ENCODE measurements at regions not wholly inside any gene's neighbourhood (a gene's known extent, or its start where the extent isn't known, plus 50 kb on each side); places are given as distances from the start of the nearest gene placed in this dataset.

GRCh38 chr9:79788662-79789061 is 216.9 kb downstream of the TLE4 start:
- Histone ChIP-seq H3K4me3 (ENCODE audit: low read length in 2 of 2) (no peak overlapping the region), H4K8ac (ENCODE audit: low read depth, low read length) (no peak overlapping the region), H3K9ac (ENCODE audit: low read depth, low read length, poor library complexity) (no peak overlapping the region), H2BK5ac (ENCODE audit: low read length) (no peak overlapping the region), H3K4ac (ENCODE audit: low read length) (no peak overlapping the region), H3K18ac (ENCODE audit: low read length) (no peak overlapping the region), H2AFZ (ENCODE audit: low read length) (no peak overlapping the region), H3K27ac (replicated peaks; ENCODE audit: low read length) (no peak overlapping the region), H4K91ac (ENCODE audit: low read depth, low read length, poor library complexity) (no peak overlapping the region), H2BK12ac (ENCODE audit: low read length) (no peak overlapping the region), H2BK15ac (ENCODE audit: low read length) (no peak overlapping the region), H2AK5ac (ENCODE audit: low read depth, low read length) (no peak overlapping the region), H3K79me1 (ENCODE audit: low read depth, low read length) (no peaks in the 10 kb centered on the region), H3K4me1 (ENCODE audit: control insufficient read depth in 2 of 2, insufficient read depth in 1 of 2, low read depth in 1 of 2, low read length in 2 of 2) (no peaks in the 10 kb centered on the region), H3K4me2 (ENCODE audit: insufficient read depth, low read length, poor library complexity, severe bottlenecking) (no peak overlapping the region), H3K9me3 (replicated peaks in 1 of 2; ENCODE audit: control insufficient read depth in 2 of 2, insufficient read depth in 1 of 2, low read depth in 1 of 2, low read length in 2 of 2) (peaks cover 0 to 3% of the 10 kb centered on the region in 2 donors), H3K36me3 (replicated peaks in 1 of 2; ENCODE audit: control insufficient read depth in 2 of 2, insufficient read depth in 2 of 2, low read length in 2 of 2) (no peaks in the 10 kb centered on the region), H3K14ac (ENCODE audit: low read length) (no peak overlapping the region), H3K27me3 (ENCODE audit: control insufficient read depth in 3 of 3, insufficient read depth in 3 of 3, low read depth in 1 of 3, low read length in 3 of 3) (no peaks in the 10 kb centered on the region), H2BK120ac (ENCODE audit: low read depth, low read length) (no peak overlapping the region), H3K23ac (ENCODE audit: low read depth, low read length, poor library complexity) (no peak overlapping the region)
- WGBS, 2 donors (ENCODE audit: extremely low coverage in 2 of 2, insufficient read length in 2 of 2, insufficient replicate concordance in 1 of 2), result no CpG with 5 or more reads among the region's 1 CpG
- DNase-seq (ENCODE audit: low spot score), result no peak

GRCh38 chr9:79781263-79781662 is 209.5 kb downstream of the TLE4 start:
- H2AK5ac ChIP-seq (ENCODE audit: low read depth, low read length), result no peak overlapping the region
- H3K79me1 ChIP-seq (ENCODE audit: low read depth, low read length), result no peaks in the 10 kb centered on the region
- no peak overlapping the region for H4K91ac ChIP-seq (ENCODE audit: low read depth, low read length, poor library complexity)
- no peak for DNase-seq (ENCODE audit: low spot score)
- H3K18ac ChIP-seq (ENCODE audit: low read length), result no peak overlapping the region
- no peak overlapping the region for H3K27ac ChIP-seq (replicated peaks; ENCODE audit: low read length)
- H3K23ac ChIP-seq (ENCODE audit: low read depth, low read length, poor library complexity), result no peak overlapping the region
- H3K4me2 ChIP-seq (ENCODE audit: insufficient read depth, low read length, poor library complexity, severe bottlenecking), result no peak overlapping the region
- H3K9ac ChIP-seq (ENCODE audit: low read depth, low read length, poor library complexity), result no peak overlapping the region
- H3K27me3 ChIP-seq (ENCODE audit: control insufficient read depth in 3 of 3, insufficient read depth in 3 of 3, low read depth in 1 of 3, low read length in 3 of 3), result no peaks in the 10 kb centered on the region
- no peak overlapping the region for H3K14ac ChIP-seq (ENCODE audit: low read length)
- no peaks in the 10 kb centered on the region for H3K4me1 ChIP-seq (ENCODE audit: control insufficient read depth in 2 of 2, insufficient read depth in 1 of 2, low read depth in 1 of 2, low read length in 2 of 2)
- H2BK12ac ChIP-seq (ENCODE audit: low read length), result no peak overlapping the region
- no peak overlapping the region for H2AFZ ChIP-seq (ENCODE audit: low read length)
- WGBS, 2 donors (ENCODE audit: extremely low coverage in 2 of 2, insufficient read length in 2 of 2, insufficient replicate concordance in 1 of 2), result no CpG with 5 or more reads among the region's 4 CpGs
- H2BK15ac ChIP-seq (ENCODE audit: low read length), result no peak overlapping the region
- no peak overlapping the region for H2BK5ac ChIP-seq (ENCODE audit: low read length)
- no peaks in the 10 kb centered on the region for H3K36me3 ChIP-seq (replicated peaks in 1 of 2; ENCODE audit: control insufficient read depth in 2 of 2, insufficient read depth in 2 of 2, low read length in 2 of 2)
- H2BK120ac ChIP-seq (ENCODE audit: low read depth, low read length), result no peak overlapping the region
- H3K4me3 ChIP-seq (ENCODE audit: low read length in 2 of 2), result no peak overlapping the region
- H3K4ac ChIP-seq (ENCODE audit: low read length), result no peak overlapping the region
- no peak overlapping the region for H4K8ac ChIP-seq (ENCODE audit: low read depth, low read length)
- no peaks in the 10 kb centered on the region for H3K9me3 ChIP-seq (replicated peaks in 1 of 2; ENCODE audit: control insufficient read depth in 2 of 2, insufficient read depth in 1 of 2, low read depth in 1 of 2, low read length in 2 of 2)

- WGBS, 2 donors (ENCODE audit: extremely low coverage in 2 of 2, insufficient read length in 2 of 2, insufficient replicate concordance in 1 of 2), result no CpG with 5 or more reads among the region's 3 CpGs
- Histone ChIP-seq H3K9ac (ENCODE audit: low read depth, low read length, poor library complexity) (no peak overlapping the region), H3K4ac (ENCODE audit: low read length) (no peak overlapping the region), H3K14ac (ENCODE audit: low read length) (no peak overlapping the region), H3K9me3 (replicated peaks in 1 of 2; ENCODE audit: control insufficient read depth in 2 of 2, insufficient read depth in 1 of 2, low read depth in 1 of 2, low read length in 2 of 2) (no peaks in the 10 kb centered on the region), H4K8ac (ENCODE audit: low read depth, low read length) (no peak overlapping the region), H4K91ac (ENCODE audit: low read depth, low read length, poor library complexity) (no peak overlapping the region), H2BK12ac (ENCODE audit: low read length) (no peak overlapping the region), H3K36me3 (replicated peaks in 1 of 2; ENCODE audit: control insufficient read depth in 2 of 2, insufficient read depth in 2 of 2, low read length in 2 of 2) (no peaks in the 10 kb centered on the region), H3K4me2 (ENCODE audit: insufficient read depth, low read length, poor library complexity, severe bottlenecking) (no peak overlapping the region), H2BK15ac (ENCODE audit: low read length) (no peak overlapping the region), H3K4me1 (ENCODE audit: control insufficient read depth in 2 of 2, insufficient read depth in 1 of 2, low read depth in 1 of 2, low read length in 2 of 2) (peaks cover 0 to 2% of the 10 kb centered on the region in 2 donors), H2AFZ (ENCODE audit: low read length) (no peak overlapping the region), H2BK120ac (ENCODE audit: low read depth, low read length) (no peak overlapping the region), H3K27me3 (ENCODE audit: control insufficient read depth in 3 of 3, insufficient read depth in 3 of 3, low read depth in 1 of 3, low read length in 3 of 3) (no peaks in the 10 kb centered on the region), H3K27ac (replicated peaks; ENCODE audit: low read length) (no peak overlapping the region), H2BK5ac (ENCODE audit: low read length) (no peak overlapping the region), H3K79me1 (ENCODE audit: low read depth, low read length) (no peaks in the 10 kb centered on the region), H3K23ac (ENCODE audit: low read depth, low read length, poor library complexity) (no peak overlapping the region), H3K18ac (ENCODE audit: low read length) (no peak overlapping the region), H2AK5ac (ENCODE audit: low read depth, low read length) (no peak overlapping the region), H3K4me3 (ENCODE audit: low read length in 2 of 2) (no peak overlapping the region)
- no peak for DNase-seq (ENCODE audit: low spot score)
These were observed 208.8 kb downstream of the TLE4 start for GRCh38 chr9:79780559-79780958.

GRCh38 chr9:79779901-79780300 is 208.1 kb downstream of the TLE4 start:
- no peak overlapping the region for H3K4me3 ChIP-seq (ENCODE audit: low read length in 2 of 2)
- no peak overlapping the region for H3K18ac ChIP-seq (ENCODE audit: low read length)
- no peak overlapping the region for H2BK120ac ChIP-seq (ENCODE audit: low read depth, low read length)
- no peak overlapping the region for H3K27ac ChIP-seq (replicated peaks; ENCODE audit: low read length)
- no peak overlapping the region for H3K4me2 ChIP-seq (ENCODE audit: insufficient read depth, low read length, poor library complexity, severe bottlenecking)
- H2BK5ac ChIP-seq (ENCODE audit: low read length), result no peak overlapping the region
- H2AK5ac ChIP-seq (ENCODE audit: low read depth, low read length), result no peak overlapping the region
- no peak overlapping the region for H4K8ac ChIP-seq (ENCODE audit: low read depth, low read length)
- H3K9ac ChIP-seq (ENCODE audit: low read depth, low read length, poor library complexity), result no peak overlapping the region
- no peak for DNase-seq (ENCODE audit: low spot score)
- no peaks in the 10 kb centered on the region for H3K9me3 ChIP-seq (replicated peaks in 1 of 2; ENCODE audit: control insufficient read depth in 2 of 2, insufficient read depth in 1 of 2, low read depth in 1 of 2, low read length in 2 of 2)
- no CpG with 5 or more reads among the region's 7 CpGs for WGBS, 2 donors (ENCODE audit: extremely low coverage in 2 of 2, insufficient read length in 2 of 2, insufficient replicate concordance in 1 of 2)
- H3K4me1 ChIP-seq (ENCODE audit: control insufficient read depth in 2 of 2, insufficient read depth in 1 of 2, low read depth in 1 of 2, low read length in 2 of 2), result peaks cover 0 to 3% of the 10 kb centered on the region in 2 donors
- H3K4ac ChIP-seq (ENCODE audit: low read length), result no peak overlapping the region
- no peak overlapping the region for H3K14ac ChIP-seq (ENCODE audit: low read length)
- H3K36me3 ChIP-seq (replicated peaks in 1 of 2; ENCODE audit: control insufficient read depth in 2 of 2, insufficient read depth in 2 of 2, low read length in 2 of 2), result no peaks in the 10 kb centered on the region
- no peak overlapping the region for H2BK15ac ChIP-seq (ENCODE audit: low read length)
- no peak overlapping the region for H3K23ac ChIP-seq (ENCODE audit: low read depth, low read length, poor library complexity)
- no peaks in the 10 kb centered on the region for H3K79me1 ChIP-seq (ENCODE audit: low read depth, low read length)
- H3K27me3 ChIP-seq (ENCODE audit: control insufficient read depth in 3 of 3, insufficient read depth in 3 of 3, low read depth in 1 of 3, low read length in 3 of 3), result no peaks in the 10 kb centered on the region
- no peak overlapping the region for H2AFZ ChIP-seq (ENCODE audit: low read length)
- H4K91ac ChIP-seq (ENCODE audit: low read depth, low read length, poor library complexity), result no peak overlapping the region
- no peak overlapping the region for H2BK12ac ChIP-seq (ENCODE audit: low read length)
